H9 (cell line): ENCODE measurements at regions not wholly inside any gene's neighbourhood (a gene's known extent, or its start where the extent isn't known, plus 50 kb on each side); places are given as distances from the start of the nearest gene placed in this dataset.

ENCODE experiments used
- DNase-seq: peaks from one replicate; pipeline ENCODE4 v3.0.0-alpha.2; 2017
- H2AFZ ChIP-seq: one replicate; pipeline ENCODE4 v1.6.1; 2013; ENCODE audit warnings: mild to moderate bottlenecking, low read length, control low read depth, moderate library complexity
- H2AK5ac ChIP-seq: 2 replicates; pipeline ENCODE4 v1.6.1; 2013; ENCODE audit warnings: low read length, control low read depth, mixed read lengths; ENCODE audit not compliant: insufficient read length
- H2BK120ac ChIP-seq: one replicate; pipeline ENCODE4 v1.6.1; 2013; ENCODE audit warnings: low read depth, mild to moderate bottlenecking, low read length, control low read depth, inconsistent platforms; ENCODE audit not compliant: poor library complexity, severe bottlenecking
- H2BK12ac ChIP-seq: 2 replicates; pipeline ENCODE4 v1.6.1; 2013; ENCODE audit warnings: low read length, control low read depth, mixed read lengths, low read depth; ENCODE audit not compliant: insufficient read length
- H2BK15ac ChIP-seq: 2 replicates; pipeline ENCODE4 v1.6.1; 2013; ENCODE audit warnings: low read depth, low read length, control low read depth
- H2BK20ac ChIP-seq: one replicate; pipeline ENCODE4 v1.6.1; 2013; ENCODE audit warnings: low read depth, mild to moderate bottlenecking, low read length, control low read depth, inconsistent platforms; ENCODE audit not compliant: poor library complexity, severe bottlenecking
- H2BK5ac ChIP-seq: 2 replicates; pipeline ENCODE4 v1.6.1; 2013; ENCODE audit warnings: low read length, control low read depth, mixed read lengths; ENCODE audit not compliant: insufficient read length
- H3K14ac ChIP-seq: 2 replicates; pipeline ENCODE4 v1.6.1; 2013; ENCODE audit warnings: low read length, control low read depth; ENCODE audit not compliant: insufficient read depth
- H3K18ac ChIP-seq: 2 replicates; pipeline ENCODE4 v1.6.1; 2013; ENCODE audit warnings: low read depth, mild to moderate bottlenecking, mixed read lengths, low read length, control low read depth; ENCODE audit not compliant: insufficient read length
- H3K23ac ChIP-seq: 2 replicates; pipeline ENCODE4 v1.6.1; 2013; ENCODE audit warnings: low read length, control low read depth, mixed read lengths, low read depth; ENCODE audit not compliant: insufficient read length
- H3K23me2 ChIP-seq: 2 replicates; pipeline ENCODE4 v1.6.1; 2013; ENCODE audit warnings: low read depth, mild to moderate bottlenecking, mixed read lengths, low read length, control low read depth; ENCODE audit not compliant: insufficient read length, poor library complexity, severe bottlenecking
- H3K27ac ChIP-seq: 2 replicates; pipeline ENCODE4 v1.5.1; 2013; ENCODE audit warnings: low read length, control low read depth, mixed read lengths, low read depth; ENCODE audit not compliant: insufficient read length
- H3K27me3 ChIP-seq: 2 replicates; pipeline ENCODE4 v1.6.1; 2013; ENCODE audit warnings: low read length, control low read depth, inconsistent platforms; ENCODE audit not compliant: insufficient read depth
- H3K4ac ChIP-seq: 2 replicates; pipeline ENCODE4 v1.6.1; 2013; ENCODE audit warnings: low read depth, mild to moderate bottlenecking, control low read depth, inconsistent platforms, low read length, moderate library complexity
- H3K4me1 ChIP-seq: 2 replicates; pipeline ENCODE4 v1.6.1; 2013; ENCODE audit warnings: low read length, control low read depth, inconsistent platforms; ENCODE audit not compliant: insufficient read depth
- H3K4me2 ChIP-seq: 2 replicates; pipeline ENCODE4 v1.6.1; 2013; ENCODE audit warnings: low read length, control low read depth, mixed read lengths; ENCODE audit not compliant: insufficient read length, insufficient read depth
- H3K56ac ChIP-seq: 2 replicates; pipeline ENCODE4 v1.6.1; 2013; ENCODE audit warnings: low read depth, mild to moderate bottlenecking, mixed read lengths, low read length, control low read depth; ENCODE audit not compliant: insufficient read length
- H3K79me1 ChIP-seq: 2 replicates; pipeline ENCODE4 v1.6.1; 2013; ENCODE audit warnings: low read depth, mild to moderate bottlenecking, moderate library complexity, low read length, control low read depth, inconsistent platforms; ENCODE audit not compliant: insufficient read depth, poor library complexity, severe bottlenecking
- H3K79me2 ChIP-seq: 2 replicates; pipeline ENCODE4 v1.6.1; 2013; ENCODE audit warnings: low read length, control low read depth, inconsistent platforms; ENCODE audit not compliant: insufficient read depth
- H3K9ac ChIP-seq: 2 replicates; pipeline ENCODE4 v1.6.1; 2013; ENCODE audit warnings: low read length, control low read depth, mixed read lengths; ENCODE audit not compliant: insufficient read length; ENCODE audit errors: extremely low read depth
- H3K9me3 ChIP-seq: one replicate; pipeline ENCODE4 v1.6.1; 2013; ENCODE audit warnings: low read depth, low read length, inconsistent platforms; ENCODE audit not compliant: control insufficient read depth
- H3T11ph ChIP-seq: one replicate; pipeline ENCODE4 v1.6.1; 2013; ENCODE audit warnings: mild to moderate bottlenecking, low read length, control low read depth, inconsistent platforms
- H4K20me1 ChIP-seq: one replicate; pipeline ENCODE4 v1.6.1; 2013; ENCODE audit not compliant: control insufficient read depth, insufficient read length, insufficient read depth
- H4K5ac ChIP-seq: 2 replicates; pipeline ENCODE4 v1.6.1; 2013; ENCODE audit warnings: low read depth, mild to moderate bottlenecking, mixed read lengths, low read length, control low read depth; ENCODE audit not compliant: insufficient read length
- H4K8ac ChIP-seq: replicated peaks from 2 replicates; pipeline ENCODE4 v1.6.1; 2013; ENCODE audit warnings: low read length, control low read depth, mixed read lengths, low read depth; ENCODE audit not compliant: insufficient read length
- H4K91ac ChIP-seq: 2 replicates; pipeline ENCODE4 v1.6.1; 2013; ENCODE audit warnings: low read depth, mild to moderate bottlenecking, moderate library complexity, mixed read lengths, low read length, control low read depth; ENCODE audit not compliant: insufficient read length
- H3K27ac Mint-ChIP-seq, 3 experiments: 2 replicates in 2 of 3; 3 replicates in 1 of 3; pipeline ENCODE4 v1.8.0; 2020 to 2021; ENCODE audit warnings: mixed read lengths in 3 of 3, mild to moderate bottlenecking in 1 of 3, moderate library complexity in 1 of 3
- H3K27me3 Mint-ChIP-seq: 2 replicates; pipeline ENCODE4 v1.8.0; 2021; ENCODE audit warnings: low read depth, mild to moderate bottlenecking, moderate library complexity, mixed read lengths
- H3K36me3 Mint-ChIP-seq, 3 experiments: 2 replicates in 2 of 3; 3 replicates in 1 of 3; pipeline ENCODE4 v1.8.0; 2020 to 2021; ENCODE audit warnings: low read depth in 3 of 3, mixed read lengths in 3 of 3; ENCODE audit not compliant: insufficient read depth in 1 of 3
- H3K4me1 Mint-ChIP-seq, 2 experiments: 2 replicates each; pipeline ENCODE4 v1.8.0; 2020; ENCODE audit warnings: mixed read lengths in 2 of 2
- H3K4me3 Mint-ChIP-seq, 2 experiments: 2 replicates in 1 of 2; 3 replicates in 1 of 2; pipeline ENCODE4 v1.8.0; 2020 to 2021; ENCODE audit warnings: mild to moderate bottlenecking in 2 of 2, mixed read lengths in 2 of 2, moderate library complexity in 1 of 2
- H3K9me3 Mint-ChIP-seq, 2 experiments: 2 replicates in 1 of 2; 3 replicates in 1 of 2; pipeline ENCODE4 v1.8.0; 2020; ENCODE audit warnings: mild to moderate bottlenecking in 2 of 2, mixed read lengths in 2 of 2, moderate library complexity in 1 of 2
- CTCF ChIP-seq: fragments of 200-600 bp; sonication (generic); conservative IDR thresholded peaks from 3 replicates; pipeline ENCODE4 v1.8.0; 2021; ENCODE audit warnings: antibody characterized with exemption, mild to moderate bottlenecking
- WGBS: extraction: QIAGEN DNeasy Blood & Tissue Kit; methylation state at CpG from one replicate; pipeline ENCODE4 v1.1.7; 2013; ENCODE audit warnings: missing lambda C conversion rate, low lambda C conversion rate, mixed read lengths; ENCODE audit not compliant: insufficient read length; ENCODE audit errors: extremely low coverage; 5-methylcytosine and 5-hydroxymethylcytosine counted together

- no peak overlapping the region for H3K27ac ChIP-seq
Observed at GRCh38 chr2:237221443-237221842, 135.8 kb downstream of the COPS8 start.

More at GRCh38 chr2:237221443-237221842, 135.8 kb downstream of the COPS8 start:
- H2BK12ac ChIP-seq: no peak overlapping the region
- H3K23me2 ChIP-seq: no peaks in the 10 kb centered on the region
- no peak overlapping the region for H3K4me3 Mint-ChIP-seq
- H2BK15ac ChIP-seq: no peak overlapping the region
- no peak overlapping the region for H2BK5ac ChIP-seq
- H4K20me1 ChIP-seq: no peaks in the 10 kb centered on the region
- peak overlapping the region in 1 of 3 experiments; percentile 51; a peak in 3 of 7 replicates for H3K27ac Mint-ChIP-seq
- no peaks in the 10 kb centered on the region for H3K79me1 ChIP-seq
- H3K4me1 Mint-ChIP-seq: peaks cover 28 to 36% of the 10 kb centered on the region in 2 experiments
- no peak overlapping the region for H4K91ac ChIP-seq
- H3K36me3 Mint-ChIP-seq: no peaks in the 10 kb centered on the region; a peak in 1 of 7 replicates
- DNase-seq: no peak
- no peak for TF ChIP-seq CTCF
- H2AFZ ChIP-seq: no peak overlapping the region
- H3K14ac ChIP-seq: no peak overlapping the region
- H3K9me3 Mint-ChIP-seq: no peaks in the 10 kb centered on the region
- H3K9ac ChIP-seq: no peak overlapping the region
- no peaks in the 10 kb centered on the region for H3K9me3 ChIP-seq
- H3K27me3 ChIP-seq: no peaks in the 10 kb centered on the region
- H3K4me2 ChIP-seq: no peak overlapping the region
- no peak overlapping the region for H3K4ac ChIP-seq
- H3K18ac ChIP-seq: no peak overlapping the region
- H3K27me3 Mint-ChIP-seq: no peaks in the 10 kb centered on the region
- no peak overlapping the region for H2BK120ac ChIP-seq
- WGBS: no CpG with 5 or more reads among the region's 8 CpGs
- H3T11ph ChIP-seq: no peak overlapping the region
- H2AK5ac ChIP-seq: no peak overlapping the region
- H3K4me1 ChIP-seq: peaks cover 8% of the 10 kb centered on the region
- no peak overlapping the region for H2BK20ac ChIP-seq
- H3K23ac ChIP-seq: no peak overlapping the region
- H4K8ac ChIP-seq: no peak overlapping the region
- no peak overlapping the region for H3K56ac ChIP-seq
- no peak overlapping the region for H4K5ac ChIP-seq
- no peaks in the 10 kb centered on the region for H3K79me2 ChIP-seq
